Natural killer cell (primary cell): ENCODE measurements at regions not wholly inside any gene's neighbourhood (a gene's known extent, or its start where the extent isn't known, plus 50 kb on each side); places are given as distances from the start of the nearest gene placed in this dataset.
A peak's percentile ranks its signal among the peaks of the same experiment; 100 is the strongest.

Experiments
- ATAC-seq, 3 donors: fragments of 150-1000 bp in 2 of 3; fragments of 200-7000 bp in 1 of 3; cut with Tn5 transposase; 1 replicate in 1 of 3; 2 replicates in 2 of 3; pipeline ENCODE4 v1.10.0; 2021; ENCODE audit warnings: mild to moderate bottlenecking in 2 of 3, moderate library complexity in 2 of 3
- DNase-seq, 2 donors: peaks; one replicate each; pipeline versions ENCODE4 v3.0.0 to v3.0.0-alpha.2; 2013 to 2021; ENCODE audit warnings: mixed read lengths in 1 of 2
- H3K27ac ChIP-seq: one replicate; pipeline ENCODE4 v1.5.1; 2013; ENCODE audit warnings: mild to moderate bottlenecking, low read length
- H3K27me3 ChIP-seq: one replicate; pipeline ENCODE4 v1.6.1; 2013; ENCODE audit warnings: low read length; ENCODE audit not compliant: control insufficient read depth, insufficient read depth
- H3K36me3 ChIP-seq: one replicate; pipeline ENCODE4 v1.6.1; 2013; ENCODE audit warnings: low read length; ENCODE audit not compliant: control insufficient read depth, insufficient read depth
- H3K4me1 ChIP-seq: one replicate; pipeline ENCODE4 v1.6.1; 2013; ENCODE audit warnings: low read length; ENCODE audit not compliant: control insufficient read depth, insufficient read depth
- H3K4me3 ChIP-seq: one replicate; pipeline ENCODE4 v1.5.1; 2013; ENCODE audit warnings: low read length
- H3K9me3 ChIP-seq: one replicate; pipeline ENCODE4 v1.6.1; 2013; ENCODE audit warnings: low read length; ENCODE audit not compliant: control insufficient read depth, insufficient read depth
- H3K27ac Mint-ChIP-seq, 2 donors: one replicate each; pipeline ENCODE4 v1.8.0; 2022; ENCODE audit warnings: mild to moderate bottlenecking in 2 of 2, mixed read lengths in 2 of 2, moderate library complexity in 1 of 2
- H3K27me3 Mint-ChIP-seq, 2 donors: one replicate each; pipeline ENCODE4 v1.8.0; 2022; ENCODE audit warnings: low read depth in 2 of 2, mixed read lengths in 2 of 2
- H3K36me3 Mint-ChIP-seq: one replicate; pipeline ENCODE4 v1.8.0; 2022; ENCODE audit warnings: mixed read lengths
- H3K4me1 Mint-ChIP-seq, 2 donors: one replicate each; pipeline ENCODE4 v1.8.0; 2022; ENCODE audit warnings: mixed read lengths in 2 of 2
- H3K4me3 Mint-ChIP-seq: one replicate; pipeline ENCODE4 v1.8.0; 2022; ENCODE audit warnings: mild to moderate bottlenecking, moderate library complexity, mixed read lengths
- H3K9me3 Mint-ChIP-seq, 2 donors: one replicate each; pipeline ENCODE4 v1.8.0; 2022; ENCODE audit warnings: mixed read lengths in 2 of 2
- WGBS: methylation state at CpG from one replicate; pipeline ENCODE4 v1.1.7; 2013; ENCODE audit warnings: missing lambda C conversion rate; ENCODE audit not compliant: insufficient coverage; 5-methylcytosine and 5-hydroxymethylcytosine counted together
- intact Hi-C: fragments of 100-400 bp; cut with micrococcal nuclease; formaldehyde crosslinking; loops from one replicate; pipeline ENCODE4 v1.14.2; 2022
- TF ChIP-seq, protein P1 (sequence below): fragments of 200-600 bp; IDR thresholded peaks from one replicate; pipeline ENCODE4 v1.8.0; 2022; ENCODE audit warnings: antibody characterized with exemption

DNA sequence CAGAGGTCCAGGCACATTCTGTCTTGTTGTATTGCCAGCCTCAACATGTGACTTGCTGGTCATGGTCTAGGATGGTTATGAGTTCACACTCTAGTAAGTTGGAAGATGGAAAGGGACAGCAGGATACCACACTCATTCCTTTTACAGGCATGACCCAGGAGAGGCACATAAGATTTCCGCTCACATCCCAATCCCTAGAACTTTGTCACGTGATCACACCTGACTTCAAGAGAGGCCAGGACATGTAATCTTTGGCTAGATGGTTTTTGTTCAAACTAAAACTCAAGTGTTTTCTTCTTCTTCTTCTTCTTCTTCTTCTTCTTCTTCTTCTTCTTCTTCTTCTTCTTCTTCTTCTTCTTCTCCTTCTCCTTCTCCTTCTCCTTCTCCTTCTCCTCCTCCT lies 53.4 kb upstream of the ARX start:
- ATAC-seq, result no peak
- Histone ChIP-seq H3K4me1 (no peaks in the 10 kb centered on the region), H3K9me3 (peaks cover 5% of the 10 kb centered on the region), H3K36me3 (no peaks in the 10 kb centered on the region), H3K27me3 (no peaks in the 10 kb centered on the region), H3K4me3 (no peak overlapping the region), H3K27ac (no peak overlapping the region)
- intact Hi-C loops, result no loop called here
- Mint-ChIP-seq H3K9me3 (peaks cover 2 to 3% of the 10 kb centered on the region in 2 donors), H3K36me3 (no peaks in the 10 kb centered on the region), H3K4me3 (no peak overlapping the region), H3K4me1 (peaks cover 11 to 13% of the 10 kb centered on the region in 2 donors), H3K27ac (no peak overlapping the region), H3K27me3 (no peaks in the 10 kb centered on the region)
- 93% methylated on average over 2 of the region's 2 CpGs for WGBS
- TF ChIP-seq, protein P1, sequence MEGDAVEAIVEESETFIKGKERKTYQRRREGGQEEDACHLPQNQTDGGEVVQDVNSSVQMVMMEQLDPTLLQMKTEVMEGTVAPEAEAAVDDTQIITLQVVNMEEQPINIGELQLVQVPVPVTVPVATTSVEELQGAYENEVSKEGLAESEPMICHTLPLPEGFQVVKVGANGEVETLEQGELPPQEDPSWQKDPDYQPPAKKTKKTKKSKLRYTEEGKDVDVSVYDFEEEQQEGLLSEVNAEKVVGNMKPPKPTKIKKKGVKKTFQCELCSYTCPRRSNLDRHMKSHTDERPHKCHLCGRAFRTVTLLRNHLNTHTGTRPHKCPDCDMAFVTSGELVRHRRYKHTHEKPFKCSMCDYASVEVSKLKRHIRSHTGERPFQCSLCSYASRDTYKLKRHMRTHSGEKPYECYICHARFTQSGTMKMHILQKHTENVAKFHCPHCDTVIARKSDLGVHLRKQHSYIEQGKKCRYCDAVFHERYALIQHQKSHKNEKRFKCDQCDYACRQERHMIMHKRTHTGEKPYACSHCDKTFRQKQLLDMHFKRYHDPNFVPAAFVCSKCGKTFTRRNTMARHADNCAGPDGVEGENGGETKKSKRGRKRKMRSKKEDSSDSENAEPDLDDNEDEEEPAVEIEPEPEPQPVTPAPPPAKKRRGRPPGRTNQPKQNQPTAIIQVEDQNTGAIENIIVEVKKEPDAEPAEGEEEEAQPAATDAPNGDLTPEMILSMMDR, result no peak
- DNase-seq, result no peak

DNA sequence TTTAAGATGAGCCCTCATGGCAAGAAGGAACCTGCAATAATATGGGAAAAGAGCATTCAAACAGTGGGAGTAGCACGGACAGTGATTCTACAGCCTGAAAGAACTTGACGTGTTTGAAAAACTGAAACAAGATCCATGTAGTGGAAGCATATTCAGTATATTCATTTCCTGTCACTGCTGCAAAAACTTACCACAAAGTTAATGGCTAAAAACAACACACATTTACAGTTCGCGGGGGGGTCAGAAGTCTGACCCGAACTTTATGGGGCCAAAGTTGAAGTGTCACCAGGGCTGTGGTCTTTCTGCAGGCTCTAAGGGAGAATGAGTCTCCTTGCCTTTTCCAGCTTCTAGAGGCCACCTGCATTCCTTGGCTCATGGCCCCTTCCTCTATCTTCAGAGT lies 52.6 kb upstream of the ARX start:
- no peak for DNase-seq
- Mint-ChIP-seq H3K4me3 (peak overlapping the region; percentile 77), H3K9me3 (peaks cover 2 to 3% of the 10 kb centered on the region in 2 donors), H3K4me1 (peaks cover 11 to 13% of the 10 kb centered on the region in 2 donors), H3K27me3 (no peaks in the 10 kb centered on the region), H3K27ac (peak overlapping the region; percentile 70 to 78), H3K36me3 (no peaks in the 10 kb centered on the region)
- intact Hi-C loops, result no loop called here
- TF ChIP-seq, protein P1, result no peak
- H3K36me3 ChIP-seq, result no peaks in the 10 kb centered on the region
- no CpG with 5 or more reads among the region's 5 CpGs for WGBS
- H3K9me3 ChIP-seq, result peaks cover 5% of the 10 kb centered on the region
- H3K4me3 ChIP-seq, result no peak overlapping the region
- ATAC-seq, result peak in 1 of 3 donors; percentile 24
- H3K4me1 ChIP-seq, result no peaks in the 10 kb centered on the region
- H3K27me3 ChIP-seq, result no peaks in the 10 kb centered on the region
- H3K27ac ChIP-seq, result no peak overlapping the region

DNA sequence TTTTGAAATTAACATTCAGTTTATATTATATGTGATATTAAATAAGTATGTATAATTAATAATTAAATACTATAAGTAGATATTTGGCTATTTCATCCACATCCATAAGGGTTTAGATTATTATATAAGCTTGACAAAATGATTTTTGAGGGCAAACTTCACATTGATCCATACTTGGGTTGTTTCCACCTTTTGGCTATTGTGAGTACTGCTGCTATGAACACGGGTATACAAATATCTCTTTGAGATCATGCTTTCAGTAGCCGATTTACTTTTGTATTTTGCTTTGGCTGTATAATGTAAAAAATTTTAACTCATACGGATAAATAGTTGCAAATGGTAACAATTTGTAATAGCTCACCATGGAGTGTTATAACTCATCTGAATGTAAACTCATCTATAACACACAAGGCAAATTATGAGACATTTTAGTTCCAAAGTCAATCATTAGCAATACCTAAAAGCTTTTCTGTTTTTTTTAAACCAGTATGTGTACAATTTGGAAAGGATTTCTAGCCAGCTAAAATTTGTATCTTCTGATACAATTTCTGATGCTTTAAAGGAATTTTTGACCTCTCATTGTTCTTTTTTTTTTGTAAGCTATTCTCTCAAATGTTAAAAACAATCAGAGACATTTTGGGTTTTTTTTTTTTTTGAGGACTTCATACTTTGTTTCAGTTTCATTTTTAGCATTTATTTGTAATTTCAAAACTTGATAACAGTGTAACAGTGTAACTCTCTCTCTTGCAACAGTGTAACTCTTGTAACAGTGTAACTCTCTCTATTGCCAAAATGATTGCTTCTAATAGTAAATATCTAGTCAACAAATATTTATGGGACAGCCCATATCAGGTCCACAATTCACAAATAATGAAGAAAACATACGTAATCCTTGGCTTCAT lies 51.8 kb upstream of the ARX start:
- intact Hi-C loops, result no loop called here
- peaks cover 2 to 3% of the 10 kb centered on the region in 2 donors for H3K9me3 Mint-ChIP-seq
- ATAC-seq, result peak; percentile 29 to 48 (median 40)
- no peaks in the 10 kb centered on the region for H3K36me3 ChIP-seq
- H3K27ac Mint-ChIP-seq, result peak overlapping the region; percentile 70 to 78
- peak overlapping the region; percentile 77 for H3K4me3 Mint-ChIP-seq
- no peak overlapping the region for H3K27ac ChIP-seq
- H3K9me3 ChIP-seq, result peaks cover 5% of the 10 kb centered on the region
- H3K4me1 Mint-ChIP-seq, result peaks cover 11 to 13% of the 10 kb centered on the region in 2 donors
- H3K27me3 ChIP-seq, result no peaks in the 10 kb centered on the region
- H3K4me3 ChIP-seq, result no peak overlapping the region
- no peaks in the 10 kb centered on the region for H3K4me1 ChIP-seq
- TF ChIP-seq, protein P1, result no peak
- WGBS, result 57% methylated on average over 1 of the region's 4 CpGs
- H3K36me3 Mint-ChIP-seq, result no peaks in the 10 kb centered on the region
- no peaks in the 10 kb centered on the region for H3K27me3 Mint-ChIP-seq
- DNase-seq, result peak in 1 of 2 donors; percentile 7
